EL (cell line): ENCODE measurements at regions not wholly inside any gene's neighbourhood (a gene's known extent, or its start where the extent isn't known, plus 50 kb on each side); places are given as distances from the start of the nearest gene placed in this dataset.
"Not testable (repeated sequence)": the region's sequence is repeated elsewhere in the genome, so short reads cannot be mapped to it uniquely, and the experiment has no call there.

Experiments
- DNase-seq: peaks from one replicate; pipeline ENCODE4 v3.0.0-alpha.2; 2016

DNA sequence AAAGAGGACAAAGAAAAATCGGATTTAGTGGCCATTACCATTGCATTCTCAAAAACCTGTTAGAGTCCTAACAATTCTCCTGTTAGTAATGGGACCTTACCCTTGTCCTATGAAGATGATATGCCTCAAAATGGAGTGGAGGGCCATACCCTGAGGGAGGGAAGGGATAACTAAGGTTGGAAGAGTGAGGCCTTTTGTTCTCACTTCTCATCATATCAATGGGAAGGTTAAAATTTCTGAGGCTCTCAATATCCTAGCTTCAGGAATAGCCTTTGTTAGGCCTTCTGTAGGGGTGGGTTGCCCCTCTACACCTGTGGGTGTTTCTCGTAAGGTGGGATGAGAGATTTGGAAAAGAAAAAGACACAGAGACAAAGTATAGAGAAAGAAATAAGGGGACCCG lies 109.4 kb upstream of the SGIP1 start:
- not testable (repeated sequence) for DNase-seq

DNA sequence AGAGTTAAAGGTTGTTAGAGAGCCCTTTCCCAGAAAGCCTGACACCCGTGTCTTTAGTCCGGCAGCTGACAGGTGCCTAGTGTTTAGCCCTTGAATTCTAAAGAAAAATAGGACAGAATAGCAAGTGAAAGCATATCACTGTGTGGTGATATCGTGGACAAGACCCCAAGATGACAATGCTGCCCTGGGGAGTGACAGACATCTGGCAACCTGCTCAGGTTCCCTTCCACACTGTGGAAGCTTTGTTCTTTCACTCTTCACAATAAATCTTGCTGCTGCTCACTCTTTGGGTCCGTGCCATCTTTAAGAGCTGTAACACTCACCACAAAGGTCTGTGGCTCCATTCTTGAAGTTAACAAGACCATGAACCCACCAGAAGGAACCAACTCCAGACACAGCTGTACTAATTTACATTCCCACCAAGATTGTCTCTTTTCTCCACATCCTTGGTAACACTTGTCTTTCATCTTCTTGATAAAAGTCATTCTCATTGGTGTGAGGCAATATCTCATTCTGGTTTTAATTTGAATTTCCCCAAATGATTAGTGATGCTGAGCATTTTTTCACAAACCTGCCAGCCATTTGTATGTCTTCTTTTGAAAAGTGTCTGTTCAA lies 107.6 kb upstream of the SGIP1 start:
- no peak for DNase-seq

DNA sequence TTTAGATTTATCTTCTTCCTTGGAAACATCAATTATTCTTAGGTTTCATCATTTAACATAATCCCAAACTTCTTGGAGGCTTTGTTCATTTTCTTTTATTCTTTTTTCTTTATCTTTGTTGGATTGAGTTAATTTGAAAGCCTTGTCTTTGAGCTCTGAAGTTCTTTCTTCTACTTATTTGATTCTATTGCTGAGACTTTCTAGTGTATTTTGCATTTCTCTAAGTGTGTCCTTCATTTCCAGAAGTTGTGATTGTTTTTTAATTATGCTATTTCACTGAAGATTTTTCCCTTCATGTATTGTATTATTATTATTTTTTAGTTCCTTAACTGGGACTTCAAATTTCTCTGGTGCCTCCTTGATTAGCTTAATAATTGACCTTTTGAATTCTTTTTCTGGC lies 103.1 kb upstream of the SGIP1 start:
- not testable (repeated sequence) for DNase-seq

DNA sequence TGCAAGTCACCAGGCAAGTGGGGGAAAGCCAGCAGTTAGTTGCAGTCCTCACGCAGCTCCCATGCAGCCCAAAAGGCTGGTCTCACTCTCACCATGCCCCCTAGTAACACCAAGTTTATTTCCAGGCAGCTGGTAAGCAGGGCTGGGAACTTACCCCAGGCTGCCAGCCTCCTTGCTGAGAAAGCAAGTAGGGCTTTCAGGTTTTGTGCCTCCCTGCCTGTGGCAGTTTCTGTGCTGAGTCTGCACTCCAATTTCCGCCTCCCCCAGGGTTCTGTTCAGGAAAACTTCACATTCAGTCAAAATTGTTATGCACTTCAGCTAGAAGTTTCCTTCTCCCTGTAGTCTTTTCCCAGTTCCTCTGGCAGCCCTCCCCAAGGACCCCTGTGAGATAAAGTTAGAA lies 102.0 kb upstream of the SGIP1 start:
- DNase-seq: no peak

DNA sequence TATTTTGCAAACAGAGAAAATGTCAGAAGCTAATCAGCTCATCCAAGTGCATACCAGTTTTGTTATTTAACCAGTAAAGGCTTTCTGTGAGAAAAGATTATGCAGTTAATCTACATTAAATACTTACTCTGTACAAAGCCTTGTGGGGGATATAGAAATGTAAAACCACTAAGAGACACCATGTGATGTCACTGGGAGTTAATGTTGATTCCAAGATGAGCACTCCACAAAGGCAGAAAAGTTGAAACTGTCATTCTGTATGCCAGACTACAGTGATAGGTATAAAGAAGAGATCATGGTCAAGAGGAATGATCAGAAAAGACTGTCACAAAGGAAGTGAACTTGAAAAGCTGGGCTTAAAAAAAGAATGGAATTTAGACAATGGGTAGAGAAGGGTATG lies 100.3 kb upstream of the SGIP1 start:
- no peak for DNase-seq

DNA sequence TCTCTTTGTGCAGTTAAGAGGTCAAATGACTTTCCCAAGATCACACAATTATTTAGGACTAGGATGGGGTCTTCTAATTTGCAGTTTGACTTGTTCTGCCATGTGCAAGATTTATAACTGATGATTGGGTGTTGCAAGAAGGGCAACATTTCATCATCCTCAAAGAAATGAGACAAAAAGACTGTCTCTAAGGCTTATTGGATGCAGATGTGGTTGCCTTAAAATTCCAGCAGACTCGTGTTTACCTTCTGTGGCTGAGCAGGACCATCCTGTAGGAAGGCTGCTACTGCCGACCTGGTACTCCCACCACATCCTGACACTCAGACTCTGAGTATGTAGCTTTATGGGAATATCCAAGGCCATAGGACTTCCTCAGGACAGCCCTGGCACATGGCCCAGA lies 99.9 kb upstream of the SGIP1 start:
- DNase-seq: peak; percentile 70

DNA sequence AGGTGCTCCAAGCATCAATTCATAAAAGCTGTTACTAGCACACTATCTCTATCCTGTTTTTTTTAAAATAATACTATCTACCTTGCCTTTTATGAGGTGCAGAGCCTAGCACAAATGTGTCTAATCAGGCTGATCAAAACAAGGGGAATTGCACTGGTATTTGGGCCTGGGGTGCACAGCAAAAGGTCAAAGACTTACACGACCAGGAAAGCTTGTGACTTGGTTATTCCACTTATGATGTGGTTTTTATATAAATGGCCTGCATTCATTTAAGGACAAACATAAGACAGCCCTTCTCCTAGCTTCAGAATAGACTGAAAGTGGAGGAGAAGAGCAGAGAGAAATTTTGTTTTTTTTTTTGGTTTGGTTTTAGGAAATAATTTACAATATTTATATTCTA lies 98.4 kb upstream of the SGIP1 start:
- no peak for DNase-seq

DNA sequence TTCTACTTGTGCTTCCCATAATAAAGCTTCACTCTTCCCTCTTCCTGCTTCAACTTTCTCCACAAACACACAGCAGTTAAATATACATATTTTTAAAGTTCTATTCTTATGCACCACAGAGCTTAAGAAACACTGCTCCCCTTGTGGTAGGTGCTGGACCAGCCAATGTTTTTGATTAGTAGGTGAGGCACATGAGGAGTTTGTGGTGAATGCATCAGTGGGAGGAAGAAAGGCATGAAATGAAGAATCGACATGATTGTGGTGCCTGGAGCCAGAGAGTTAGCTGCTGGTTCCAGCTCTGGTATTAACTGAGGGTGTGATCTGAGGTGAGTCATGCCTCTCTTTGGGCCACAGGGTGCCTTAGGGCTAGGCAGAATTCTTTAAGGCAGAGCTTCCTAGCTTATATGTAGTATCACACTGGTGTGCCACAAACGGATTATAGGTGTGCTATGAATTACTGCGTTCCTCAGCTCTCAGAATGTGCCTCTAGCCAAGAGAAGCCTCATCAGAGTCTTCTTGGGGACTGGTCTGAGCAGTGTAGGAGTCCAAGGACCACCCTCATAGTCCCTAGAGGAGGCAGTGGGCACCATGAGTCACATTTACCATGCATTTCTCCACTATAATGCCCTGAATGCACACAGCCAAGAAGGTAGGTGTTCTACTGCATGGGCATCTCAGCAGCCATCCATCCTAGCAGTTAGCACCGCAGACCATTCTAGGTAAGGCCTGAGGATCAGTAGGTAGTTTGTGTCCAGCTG lies 97.4 kb upstream of the SGIP1 start:
- peak; percentile 94 for DNase-seq

DNA sequence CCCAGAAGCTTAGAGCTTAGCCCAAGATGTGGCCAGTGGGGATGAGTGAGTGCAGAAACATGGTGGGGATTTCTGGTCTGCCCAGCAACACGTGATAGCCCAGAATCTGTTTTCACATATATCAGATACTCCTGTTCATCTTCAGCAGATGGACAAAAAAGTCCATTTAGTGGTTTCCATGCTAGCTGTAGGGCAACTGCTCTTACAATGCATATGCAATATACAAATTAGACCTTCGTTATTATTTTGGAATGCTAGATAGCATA lies 96.9 kb upstream of the SGIP1 start:
- DNase-seq: no peak

DNA sequence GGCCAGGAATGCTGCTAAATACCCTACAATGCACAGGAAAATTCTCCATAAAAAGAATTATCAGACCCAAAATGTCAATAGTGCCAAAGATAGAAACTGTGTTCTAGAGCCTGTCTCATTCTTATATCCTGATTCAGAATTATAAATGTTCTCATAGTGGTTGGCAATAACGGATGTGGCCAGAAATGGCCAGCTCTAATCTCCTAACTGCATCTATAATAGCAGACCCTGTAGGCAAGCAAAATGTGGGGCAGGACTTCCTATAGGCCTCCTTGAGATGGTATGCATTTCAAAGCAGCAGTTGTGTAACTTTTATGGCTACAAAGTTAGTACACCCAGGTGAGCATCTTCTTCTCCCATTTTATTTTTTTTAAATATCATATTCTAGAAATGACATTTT lies 95.9 kb upstream of the SGIP1 start:
- peak; percentile 68 for DNase-seq

DNA sequence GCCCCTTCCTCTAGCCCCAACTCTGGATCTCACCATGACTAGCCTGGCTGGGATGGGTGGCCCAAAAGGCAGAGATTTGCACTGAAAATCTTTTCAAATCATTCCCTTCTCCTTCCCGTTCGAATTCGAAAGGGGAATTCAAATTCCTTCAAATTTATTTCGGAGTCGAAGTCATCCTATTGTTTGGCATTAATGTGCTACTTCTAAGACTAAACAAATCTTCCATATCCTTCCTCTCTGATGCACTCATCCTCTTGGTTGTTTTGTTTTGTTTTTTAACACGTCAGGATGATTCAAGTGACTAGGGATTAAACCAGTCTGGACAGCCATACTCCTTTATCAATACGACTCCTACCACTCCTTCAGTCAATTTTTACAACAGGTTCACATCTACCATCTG lies 95.5 kb upstream of the SGIP1 start:
- peak; percentile 22 for DNase-seq

DNA sequence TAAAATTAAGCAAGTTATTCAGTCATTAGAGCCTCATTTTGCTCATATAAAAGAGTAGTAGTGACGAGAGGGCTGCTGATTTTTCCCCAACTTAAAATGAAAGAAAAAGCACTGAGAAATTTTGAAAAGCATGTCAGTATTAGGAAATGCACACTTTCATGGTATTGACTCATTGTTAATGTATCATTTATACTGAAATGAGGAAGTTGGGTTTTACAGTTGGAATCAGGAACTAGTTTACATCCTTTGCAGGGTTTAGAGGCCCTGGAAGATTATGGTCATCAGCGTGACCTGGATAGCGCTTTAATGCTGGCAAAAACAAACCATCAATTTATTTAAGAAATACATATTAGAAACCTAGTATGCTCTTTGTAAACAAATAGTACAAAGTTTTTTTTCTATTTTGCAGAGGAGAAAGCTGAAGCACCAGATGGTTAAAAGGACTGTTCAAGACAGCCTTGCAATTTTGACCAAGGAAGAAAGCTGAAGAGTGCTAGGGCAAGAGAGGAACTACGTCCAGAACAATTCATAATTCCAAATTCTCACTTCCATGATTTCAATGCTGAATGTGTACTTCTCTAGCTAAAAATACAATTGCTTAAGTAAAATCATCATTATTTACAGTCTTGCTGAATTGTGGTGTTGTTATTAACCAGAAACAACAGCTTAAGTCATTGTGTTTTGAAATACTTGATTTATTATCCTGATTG lies 94.8 kb upstream of the SGIP1 start:
- DNase-seq: peak; percentile 57

DNA sequence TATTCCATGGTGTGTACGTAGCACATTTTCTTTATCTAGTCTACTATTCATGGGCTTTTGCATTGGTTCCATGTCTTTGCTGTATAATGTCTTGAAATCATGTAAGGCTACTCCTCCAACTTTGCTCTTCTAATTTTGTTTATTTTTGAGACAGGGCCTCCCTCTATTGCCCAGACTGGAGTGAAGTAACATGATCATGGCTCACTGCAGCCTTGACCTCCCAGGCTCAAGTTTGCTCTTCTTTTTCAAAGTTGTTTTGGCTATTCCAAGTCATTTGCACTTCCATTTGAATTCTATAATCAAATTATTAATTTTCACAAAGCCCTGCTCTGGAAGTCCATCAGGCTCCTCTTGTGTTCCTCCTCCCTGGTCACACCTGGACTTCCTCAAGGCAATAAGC lies 90.2 kb upstream of the SGIP1 start:
- DNase-seq: no peak

DNA sequence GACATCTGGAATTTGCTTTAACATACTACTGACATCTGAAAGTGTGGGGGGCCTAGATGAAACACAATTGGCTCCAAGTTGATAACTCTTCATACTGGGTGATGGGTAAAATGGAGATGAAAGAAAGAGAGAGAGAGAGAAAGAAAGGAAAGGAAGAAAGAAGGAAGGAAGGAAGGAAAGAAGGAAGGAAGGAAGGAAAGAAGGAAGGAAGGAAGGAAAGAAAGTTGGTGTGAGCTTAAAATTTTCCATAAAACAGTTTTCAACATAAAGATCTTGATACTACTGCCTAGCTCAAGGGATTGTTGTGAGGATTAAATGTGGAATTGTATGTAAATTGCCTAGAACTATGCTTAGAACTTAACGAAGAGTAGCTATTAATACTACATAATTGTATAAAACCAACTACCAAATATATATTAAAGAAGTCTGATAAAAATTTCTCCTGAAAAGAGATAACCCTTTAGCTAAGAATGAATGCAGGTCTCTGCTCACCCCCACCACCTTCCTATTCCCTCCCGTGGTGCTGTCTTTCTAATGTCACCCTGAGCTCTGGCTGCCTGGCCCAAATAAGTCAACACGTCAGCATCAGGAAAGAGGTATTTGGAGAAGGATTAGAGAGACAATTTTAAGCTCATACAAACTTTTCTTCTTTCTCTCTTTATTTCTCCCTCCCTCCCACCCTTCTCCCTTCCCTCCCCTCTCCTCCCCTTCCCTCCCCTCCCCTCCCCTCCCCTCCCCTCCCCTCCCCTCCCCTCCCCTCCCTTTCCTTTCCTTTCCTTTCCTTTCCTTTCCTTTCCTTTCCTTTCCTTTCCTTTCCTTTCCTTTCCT lies 89.3 kb upstream of the SGIP1 start:
- DNase-seq: no peak

DNA sequence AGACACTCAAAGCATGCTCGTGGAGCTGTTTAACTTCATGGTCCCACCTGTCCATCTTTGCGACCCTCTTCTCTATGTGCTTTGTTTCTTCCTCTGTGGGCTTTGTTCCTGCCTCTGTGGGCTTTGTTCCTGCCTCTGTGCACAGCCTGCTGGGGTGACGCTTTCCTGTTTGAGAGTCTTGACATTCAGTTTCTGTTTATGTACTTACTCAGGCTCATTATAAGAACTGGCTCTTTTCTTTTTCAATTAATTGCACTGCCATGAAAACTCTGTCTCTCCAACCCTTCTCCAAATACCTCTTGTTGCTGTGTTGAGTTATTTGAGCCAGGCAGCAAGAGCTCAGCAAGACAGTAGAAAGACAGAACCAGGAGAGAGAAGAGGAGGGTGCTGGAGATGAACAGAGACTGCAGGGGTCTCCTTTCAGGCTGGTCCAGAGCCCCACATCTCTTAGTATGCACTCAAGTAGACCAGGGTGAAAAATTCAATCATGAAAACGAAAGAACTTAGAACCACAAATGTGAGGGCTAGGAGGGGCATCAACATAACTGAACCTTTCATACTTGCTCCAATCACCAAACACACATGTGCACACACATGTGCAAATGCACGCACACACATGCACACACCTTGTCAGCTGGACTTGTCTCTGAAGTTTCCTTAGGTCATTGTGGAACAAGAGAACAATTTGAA lies 88.3 kb upstream of the SGIP1 start:
- DNase-seq: no peak

DNA sequence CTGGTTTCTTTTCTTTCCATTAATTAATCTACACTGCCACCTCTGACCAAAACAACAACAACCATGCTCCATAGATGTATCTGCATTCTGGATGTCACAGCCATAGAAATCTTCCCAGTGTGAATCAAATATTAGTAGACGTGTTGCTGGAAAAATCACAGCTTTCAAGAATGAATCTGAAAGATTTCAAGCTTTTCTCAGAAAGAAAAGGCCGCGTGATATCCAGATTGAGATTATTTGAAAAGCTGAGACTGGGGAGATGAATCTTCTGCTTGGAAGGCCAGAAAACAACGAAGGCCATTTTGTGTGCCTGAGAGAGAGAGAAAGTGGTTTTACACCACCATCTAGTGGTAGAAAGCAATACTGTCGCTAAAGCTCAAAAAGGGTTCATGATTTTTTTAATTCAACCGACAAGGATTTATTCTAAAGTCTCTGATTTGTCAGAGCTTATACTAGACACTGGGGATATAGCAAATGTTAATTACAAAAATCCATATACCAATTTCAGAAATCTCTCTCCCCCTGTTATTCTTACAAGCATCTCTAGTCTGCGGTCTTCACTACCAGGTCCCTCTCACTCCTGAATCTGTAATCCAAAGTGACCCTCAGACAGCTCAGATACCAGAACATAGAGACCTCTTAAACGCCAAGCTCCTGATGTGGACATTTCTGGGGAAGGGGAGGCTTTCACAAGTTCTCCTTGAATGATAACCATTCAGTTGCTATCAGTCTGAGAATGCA lies 87.5 kb upstream of the SGIP1 start:
- DNase-seq: peak; percentile 76

DNA sequence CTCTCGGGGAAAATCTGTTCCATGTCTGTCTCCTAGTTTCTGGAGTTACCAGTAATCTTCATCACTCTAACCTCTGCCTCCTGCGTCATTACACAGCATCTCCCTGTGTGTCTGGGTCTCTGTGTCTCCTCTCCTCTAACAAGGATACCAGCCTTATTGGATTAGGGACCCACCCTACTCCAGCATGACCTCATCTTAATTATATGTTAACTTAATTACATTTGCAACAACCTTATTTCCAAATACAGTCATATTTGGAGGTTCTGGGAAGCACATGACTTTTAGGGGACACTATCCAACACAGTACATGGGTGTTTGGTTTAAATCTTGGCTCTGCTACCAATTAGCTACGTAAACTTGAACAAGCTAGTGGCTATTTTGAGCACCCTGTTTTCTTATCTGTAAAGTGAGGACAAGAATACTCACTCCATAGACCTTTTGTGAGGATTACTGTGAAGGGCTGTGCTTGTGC lies 83.9 kb upstream of the SGIP1 start:
- DNase-seq: no peak

DNA sequence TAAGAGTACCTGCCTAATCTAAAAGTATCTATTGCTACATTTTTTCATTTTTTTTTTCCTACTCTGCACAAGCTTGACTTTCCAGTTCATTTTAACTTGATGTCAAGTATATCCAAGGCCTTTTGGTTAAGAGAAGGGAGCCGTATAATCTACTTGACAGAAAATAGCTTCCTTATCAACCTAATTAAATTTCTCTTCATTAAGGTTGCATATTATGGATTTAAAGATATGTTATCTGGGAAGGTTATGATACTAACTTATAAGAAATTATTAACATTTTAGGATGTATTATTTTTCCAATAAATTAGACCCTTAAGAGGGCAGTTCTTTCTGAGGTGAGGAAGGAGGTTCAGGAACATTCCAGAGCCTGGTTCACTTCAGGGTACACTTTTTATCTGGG lies 83.1 kb upstream of the SGIP1 start:
- DNase-seq: no peak

DNA sequence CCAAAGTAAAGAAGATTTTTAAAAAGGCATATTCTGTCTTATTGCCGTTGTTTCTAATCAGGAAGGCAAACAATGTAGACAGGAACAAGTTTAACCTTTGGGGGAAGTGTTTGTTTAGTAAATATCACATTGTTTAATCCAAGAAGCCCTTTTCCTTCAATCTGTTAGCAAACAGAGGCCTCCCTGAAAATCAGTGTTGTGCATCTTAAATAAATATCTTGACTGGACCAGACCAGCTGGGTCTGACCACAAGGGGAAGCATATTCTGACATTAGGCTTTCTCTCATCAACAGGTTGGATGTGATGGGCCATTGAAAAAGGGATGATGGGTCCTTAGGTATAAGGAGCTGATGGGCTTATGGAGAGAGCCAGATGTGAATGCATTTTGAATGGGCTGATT lies 81.8 kb upstream of the SGIP1 start:
- DNase-seq: no peak

DNA sequence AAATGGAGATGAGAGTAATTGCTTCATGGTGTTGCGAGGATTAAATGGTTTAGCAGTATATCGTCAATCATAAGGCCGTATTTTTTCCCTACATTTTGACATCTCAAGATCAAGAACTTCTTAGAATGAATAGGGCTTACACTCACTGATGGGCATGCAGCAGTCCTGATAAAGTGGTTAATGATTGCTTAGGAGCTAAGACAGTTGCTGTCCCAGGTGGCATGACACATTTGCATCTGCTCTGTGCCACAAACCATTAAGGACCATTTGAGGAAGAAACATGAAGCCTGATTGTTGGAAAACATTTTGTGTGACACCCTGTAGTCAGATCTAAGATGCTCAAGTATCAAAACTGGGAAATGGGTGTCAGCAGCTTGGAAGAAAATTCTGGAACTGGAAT lies 81.0 kb upstream of the SGIP1 start:
- no peak for DNase-seq

DNA sequence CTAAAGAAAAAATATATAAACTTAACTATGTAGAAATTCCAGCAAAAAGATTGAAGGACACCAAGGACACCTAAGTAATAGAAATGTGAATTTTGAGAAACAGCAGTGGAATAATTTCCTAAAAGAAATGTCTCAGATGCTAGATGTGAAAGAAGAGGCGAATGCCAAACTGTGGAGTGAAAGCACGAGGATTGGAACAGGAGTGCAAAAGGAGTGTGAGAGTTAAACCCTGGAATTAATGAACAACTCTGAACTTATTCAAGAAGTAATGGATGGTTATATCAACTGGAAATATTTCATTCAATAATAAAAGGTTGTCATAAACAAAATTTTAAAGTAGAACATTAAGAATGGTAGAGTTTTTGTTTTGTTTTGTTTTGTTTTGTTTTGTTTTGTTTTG lies 78.5 kb upstream of the SGIP1 start:
- DNase-seq: no peak

DNA sequence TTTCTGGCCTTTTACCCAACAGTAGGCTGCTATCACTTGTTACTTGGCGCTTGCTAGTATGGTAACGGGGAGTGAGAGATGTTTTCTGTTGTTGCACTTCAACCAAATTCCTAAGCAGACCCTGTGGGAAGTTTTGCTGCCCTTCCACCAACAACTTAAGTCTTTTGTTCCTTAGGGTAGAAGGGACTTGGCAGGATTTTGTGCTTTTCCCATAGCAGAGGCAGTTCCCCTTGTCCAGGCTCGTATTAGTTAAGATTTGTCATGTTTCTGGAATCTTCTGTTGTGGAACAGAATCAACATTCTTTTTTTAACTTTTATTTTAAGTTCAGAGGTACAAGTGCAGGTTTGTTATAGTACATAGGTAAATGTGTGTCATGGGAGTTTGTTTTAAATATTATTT lies 73.2 kb upstream of the SGIP1 start:
- DNase-seq: no peak
